Spleen (tissue), 11 donors: ENCODE measurements at regions not wholly inside any gene's neighbourhood (a gene's known extent, or its start where the extent isn't known, plus 50 kb on each side); places are given as distances from the start of the nearest gene placed in this dataset.
A peak's percentile ranks its signal among the peaks of the same experiment; 100 is the strongest.

Experiments used
- DNase-seq: peaks from one replicate; pipeline ENCODE4 v3.0.0-alpha.2; 2020
- H3K27ac ChIP-seq, 8 donors: fragments of 200-600 bp; sonication (generic) in 7 of 8; 1 replicate in 4 of 8; 2 replicates in 4 of 8; pipeline versions ENCODE4 v1.5.0 to v1.8.0; 2016 to 2021; ENCODE audit warnings: inconsistent platforms in 4 of 8, mild to moderate bottlenecking in 4 of 8, moderate library complexity in 1 of 8
- H3K27me3 ChIP-seq, 7 donors: fragments of 200-600 bp; sonication (generic) in 6 of 7; replicated peaks in 1 of 7; 1 replicate in 4 of 7; 2 replicates in 3 of 7; pipeline versions ENCODE4 v1.5.0 to v1.8.0; 2016 to 2021; ENCODE audit warnings: inconsistent platforms in 3 of 7, mild to moderate bottlenecking in 1 of 7
- H3K36me3 ChIP-seq, 6 donors: fragments of 200-600 bp; sonication (generic) in 5 of 6; 1 replicate in 4 of 6; 2 replicates in 2 of 6; pipeline versions ENCODE4 v1.5.0 to v1.8.0; 2016 to 2021; ENCODE audit warnings: inconsistent platforms in 2 of 6
- H3K4me1 ChIP-seq, 6 donors: fragments of 200-600 bp; sonication (generic) in 5 of 6; 1 replicate in 3 of 6; 2 replicates in 3 of 6; pipeline versions ENCODE4 v1.5.0 to v1.8.0; 2016 to 2021; ENCODE audit warnings: inconsistent platforms in 3 of 6
- H3K4me3 ChIP-seq, 8 donors: fragments of 200-600 bp; sonication (generic) in 7 of 8; 1 replicate in 4 of 8; 2 replicates in 4 of 8; pipeline versions ENCODE4 v1.5.0 to v1.8.0; 2016 to 2021; ENCODE audit warnings: inconsistent platforms in 4 of 8, mild to moderate bottlenecking in 4 of 8, moderate library complexity in 2 of 8
- H3K9me3 ChIP-seq, 8 donors: fragments of 200-600 bp; sonication (generic) in 7 of 8; 1 replicate in 4 of 8; 2 replicates in 4 of 8; pipeline versions ENCODE4 v1.5.0 to v1.8.0; 2016 to 2021; ENCODE audit warnings: inconsistent platforms in 4 of 8
- POLR2A ChIP-seq, 3 donors: fragments of 450-650 bp; IDR thresholded peaks; one replicate each; pipeline ENCODE4 v1.5.1; 2017; ENCODE audit warnings: antibody characterized with exemption in 3 of 3, mild to moderate bottlenecking in 1 of 3
- POLR2AphosphoS5 ChIP-seq, 3 donors: sonication (generic); formaldehyde crosslinking; IDR thresholded peaks; one replicate each; pipeline ENCODE4 v1.5.1; 2017; ENCODE audit warnings: antibody characterized with exemption in 3 of 3
- WGBS, 5 donors: extraction: QIAGEN DNeasy Blood & Tissue Kit in 3 of 5; methylation state at CpG; one replicate each; pipeline versions ENCODE4 v1.1.5 to v1.1.7; 2013 to 2018; 5-methylcytosine and 5-hydroxymethylcytosine counted together
- intact Hi-C: fragments of 100-400 bp; cut with DNase I; formaldehyde crosslinking; loops from one replicate; pipeline ENCODE4 v1.15.0; 2023; ENCODE audit warnings: low total_unique reads
- TF ChIP-seq, protein P1 (sequence below), 11 experiments: fragments of 200-600 bp in 7 of 11; fragments of 450-650 bp in 4 of 11; sonication (generic) in 4 of 11; IDR thresholded peaks in 8 of 11; conservative IDR thresholded peaks in 3 of 11; 1 replicate in 7 of 11; 2 replicates in 4 of 11; pipeline versions ENCODE4 v1.4.0 to v1.8.0; 2016 to 2021; ENCODE audit warnings: antibody characterized with exemption in 11 of 11, inconsistent platforms in 4 of 11, mild to moderate bottlenecking in 1 of 11
- donor health status: healthy with polysubstance abuse.
- donor health status: DM: no; HTN: no; CAD: no; lungs with moderate emphysema.
- donor health status: DM: no; HTN: no; CAD: no.
- donor health status: Bipolar disorder and iron deficiency.
- donor health status: healthy.
- donor health status: DM: no; HTN: no; CAD: no.
- donor health status: DM: yes; HTN: yes; CAD: no.

DNA sequence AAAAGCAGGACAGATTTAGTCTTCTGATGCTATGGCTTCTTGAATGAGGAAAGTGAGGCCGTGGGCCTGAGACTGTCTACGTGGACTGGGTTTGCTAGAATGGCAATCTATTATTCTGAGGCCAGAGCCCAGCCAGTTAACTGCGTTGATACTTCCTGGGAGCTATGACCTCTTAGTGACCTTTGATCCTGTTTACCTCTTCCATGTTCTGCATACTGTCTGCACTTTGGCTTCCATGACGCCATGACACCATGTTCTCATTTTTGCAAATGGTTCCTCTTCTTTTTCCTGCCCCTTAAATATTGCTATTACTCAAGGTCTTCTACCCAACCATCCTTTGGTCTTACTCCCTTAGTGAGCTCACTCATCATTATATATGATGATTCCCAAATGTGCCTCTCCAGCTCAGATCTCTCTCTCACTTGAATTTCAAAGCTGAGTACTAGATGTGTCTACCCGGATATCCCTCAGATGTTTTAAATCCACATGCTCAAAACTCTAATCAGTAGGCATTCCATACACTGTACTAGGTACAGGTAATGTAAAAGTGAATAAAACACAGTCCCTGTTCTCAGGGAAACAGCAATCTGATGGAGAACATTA, 66.1 kb upstream of the ATP1A1 start:
- intact Hi-C loops: no loop called here
- Histone ChIP-seq H3K27me3 (no peaks in the 10 kb centered on the region), H3K4me1 (no peaks in the 10 kb centered on the region), H3K27ac (no peak overlapping the region), H3K4me3 (no peak overlapping the region), H3K9me3 (peaks cover 0 to 3% (median 0%) of the 10 kb centered on the region in 8 donors), H3K36me3 (no peaks in the 10 kb centered on the region)
- TF ChIP-seq POLR2AphosphoS5 (IDR thresholded peaks at IDR 0.05) (peak in 1 of 3 donors; percentile 6), POLR2A (IDR thresholded peaks at IDR 0.05) (no peak)
- TF ChIP-seq, protein P1, sequence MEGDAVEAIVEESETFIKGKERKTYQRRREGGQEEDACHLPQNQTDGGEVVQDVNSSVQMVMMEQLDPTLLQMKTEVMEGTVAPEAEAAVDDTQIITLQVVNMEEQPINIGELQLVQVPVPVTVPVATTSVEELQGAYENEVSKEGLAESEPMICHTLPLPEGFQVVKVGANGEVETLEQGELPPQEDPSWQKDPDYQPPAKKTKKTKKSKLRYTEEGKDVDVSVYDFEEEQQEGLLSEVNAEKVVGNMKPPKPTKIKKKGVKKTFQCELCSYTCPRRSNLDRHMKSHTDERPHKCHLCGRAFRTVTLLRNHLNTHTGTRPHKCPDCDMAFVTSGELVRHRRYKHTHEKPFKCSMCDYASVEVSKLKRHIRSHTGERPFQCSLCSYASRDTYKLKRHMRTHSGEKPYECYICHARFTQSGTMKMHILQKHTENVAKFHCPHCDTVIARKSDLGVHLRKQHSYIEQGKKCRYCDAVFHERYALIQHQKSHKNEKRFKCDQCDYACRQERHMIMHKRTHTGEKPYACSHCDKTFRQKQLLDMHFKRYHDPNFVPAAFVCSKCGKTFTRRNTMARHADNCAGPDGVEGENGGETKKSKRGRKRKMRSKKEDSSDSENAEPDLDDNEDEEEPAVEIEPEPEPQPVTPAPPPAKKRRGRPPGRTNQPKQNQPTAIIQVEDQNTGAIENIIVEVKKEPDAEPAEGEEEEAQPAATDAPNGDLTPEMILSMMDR (IDR thresholded peaks at IDR 0.05 in 8 of 11, conservative IDR thresholded peaks at IDR 0.05 in 3 of 11): no peak
- DNase-seq: no peak
- WGBS, 5 donors: 80 to 86% (median 85%) methylated on average over 5 of the region's 5 CpGs

DNA sequence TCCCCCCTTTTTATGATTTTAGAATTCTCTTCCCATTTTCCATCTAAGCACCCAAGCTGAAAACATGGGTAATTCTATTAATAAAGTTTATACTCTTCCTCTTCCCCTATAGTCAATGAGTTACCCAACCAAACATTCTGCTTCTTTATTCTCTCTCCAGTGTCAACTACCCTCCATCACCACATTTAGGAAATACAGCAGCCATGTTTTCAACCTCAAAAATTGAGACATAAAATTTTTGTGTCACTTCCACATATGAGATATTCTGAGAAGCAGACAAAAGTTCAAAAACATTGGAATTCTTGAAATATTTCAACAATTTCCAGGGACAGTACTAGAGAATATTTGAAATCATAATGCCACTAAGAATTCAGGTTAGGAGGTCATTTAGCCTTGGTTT, 64.8 kb upstream of the ATP1A1 start:
- Histone ChIP-seq H3K36me3 (no peaks in the 10 kb centered on the region), H3K4me3 (no peak overlapping the region), H3K27ac (no peak overlapping the region), H3K4me1 (no peaks in the 10 kb centered on the region), H3K9me3 (peaks cover 0 to 3% (median 0%) of the 10 kb centered on the region in 8 donors), H3K27me3 (no peaks in the 10 kb centered on the region)
- no peak for TF ChIP-seq POLR2A (IDR thresholded peaks at IDR 0.05)
- TF ChIP-seq, protein P1 (IDR thresholded peaks at IDR 0.05 in 8 of 11, conservative IDR thresholded peaks at IDR 0.05 in 3 of 11): no peak
- no peak for TF ChIP-seq POLR2AphosphoS5 (IDR thresholded peaks at IDR 0.05)
- intact Hi-C loops: no loop called here
- no peak for DNase-seq

DNA sequence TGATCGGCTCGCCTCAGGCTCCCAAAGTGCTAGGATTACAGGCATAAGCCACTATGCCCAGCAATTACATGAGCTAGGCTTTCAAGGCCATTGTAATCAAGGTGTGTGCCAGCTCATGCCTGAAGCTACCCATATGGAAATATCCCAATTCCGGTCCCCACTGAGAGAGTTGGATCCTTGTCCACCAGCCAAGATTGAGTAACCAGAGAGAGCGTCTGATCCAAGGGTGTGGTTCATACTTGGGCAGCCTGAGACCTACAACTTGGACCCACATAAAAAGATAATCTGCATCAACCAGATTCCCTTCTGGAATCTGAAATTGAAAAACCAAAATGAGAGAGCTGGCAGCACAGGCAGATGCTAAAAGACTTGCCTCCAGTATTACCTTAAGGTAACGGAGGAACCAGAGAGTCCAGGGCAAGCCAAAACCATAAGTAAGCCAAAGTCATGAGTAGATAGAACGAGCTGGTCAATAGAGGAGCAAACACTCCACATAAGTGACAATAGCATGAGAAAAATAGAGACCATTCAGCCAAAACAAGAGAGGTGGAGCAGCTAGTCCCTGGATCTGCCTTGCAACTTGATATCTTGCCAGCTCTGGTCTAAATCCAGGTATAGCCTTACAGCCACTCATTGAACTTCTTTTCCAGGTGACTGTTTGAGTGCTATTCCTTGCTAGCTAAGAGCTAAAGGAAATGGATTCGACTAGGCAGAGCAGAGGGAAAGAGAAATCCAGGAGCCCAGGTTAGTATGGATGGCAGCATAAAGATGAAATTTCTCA, 63.8 kb upstream of the ATP1A1 start:
- no peak for DNase-seq
- Histone ChIP-seq H3K27me3 (no peaks in the 10 kb centered on the region), H3K4me1 (no peaks in the 10 kb centered on the region), H3K27ac (no peak overlapping the region), H3K4me3 (no peak overlapping the region), H3K9me3 (peaks cover 0 to 3% (median 0%) of the 10 kb centered on the region in 8 donors), H3K36me3 (no peaks in the 10 kb centered on the region)
- TF ChIP-seq, protein P1 (IDR thresholded peaks at IDR 0.05 in 8 of 11, conservative IDR thresholded peaks at IDR 0.05 in 3 of 11): no peak
- TF ChIP-seq POLR2AphosphoS5 (IDR thresholded peaks at IDR 0.05): no peak
- 83 to 91% (median 90%) methylated on average over 7 of the region's 7 CpGs for WGBS, 5 donors
- intact Hi-C loops: no loop called here

DNA sequence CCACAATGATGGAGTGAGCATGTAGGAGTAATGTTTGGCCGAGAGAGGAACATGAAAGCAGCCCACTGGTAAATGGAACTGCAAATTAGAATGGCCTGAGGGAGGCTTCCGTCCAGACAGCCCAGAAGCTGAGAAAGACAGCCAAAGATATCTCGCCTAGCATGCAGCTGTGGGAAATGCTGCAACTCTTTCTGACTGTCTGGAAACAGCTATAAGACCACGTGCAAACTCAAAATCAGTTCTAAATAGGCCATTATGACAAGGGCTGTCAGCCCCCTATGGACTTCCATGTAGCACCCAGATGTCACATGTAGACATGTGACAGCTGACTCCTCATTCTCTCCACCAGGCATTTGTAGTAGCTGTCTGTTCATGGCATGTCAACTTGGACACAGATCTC, 62.9 kb upstream of the ATP1A1 start:
- no peak for DNase-seq
- H3K9me3 ChIP-seq: no peaks in the 10 kb centered on the region
- 65 to 75% (median 71%) methylated on average over 4 of the region's 4 CpGs for WGBS, 5 donors
- H3K27me3 ChIP-seq: no peaks in the 10 kb centered on the region
- no peaks in the 10 kb centered on the region for H3K4me1 ChIP-seq
- H3K36me3 ChIP-seq: no peaks in the 10 kb centered on the region
- intact Hi-C loops: no loop called here
- H3K27ac ChIP-seq: no peak overlapping the region
- H3K4me3 ChIP-seq: no peak overlapping the region
- TF ChIP-seq, protein P1 (IDR thresholded peaks at IDR 0.05 in 8 of 11, conservative IDR thresholded peaks at IDR 0.05 in 3 of 11): no peak
- TF ChIP-seq POLR2AphosphoS5 (IDR thresholded peaks at IDR 0.05) (no peak), POLR2A (IDR thresholded peaks at IDR 0.05) (no peak)
